Mucosa of descending colon (tissue), 3 donors: ENCODE measurements at regions not wholly inside any gene's neighbourhood (a gene's known extent, or its start where the extent isn't known, plus 50 kb on each side); places are given as distances from the start of the nearest gene placed in this dataset.

Experiments
- ATAC-seq: fragments of 200-7000 bp; cut with Tn5 transposase; one replicate; pipeline ENCODE4 v1.9.1; 2020; ENCODE audit warnings: mild to moderate bottlenecking, moderate library complexity
- DNase-seq, 3 donors: peaks; one replicate each; pipeline ENCODE4 v3.0.0-alpha.2; 2020
- H3K36me3 ChIP-seq: fragments of 200-600 bp; one replicate; pipeline ENCODE4 v1.8.0; 2021; ENCODE audit warnings: low read depth, mild to moderate bottlenecking
- H3K4me1 ChIP-seq: fragments of 200-600 bp; one replicate; pipeline ENCODE4 v1.8.0; 2021; ENCODE audit warnings: low read depth, mild to moderate bottlenecking
- H3K4me3 ChIP-seq: fragments of 200-600 bp; one replicate; pipeline ENCODE4 v1.8.0; 2021; ENCODE audit warnings: mild to moderate bottlenecking
- H3K9me3 ChIP-seq: fragments of 200-600 bp; one replicate; pipeline ENCODE4 v1.8.0; 2021; ENCODE audit warnings: mild to moderate bottlenecking
- intact Hi-C, 2 donors: fragments of 100-400 bp; cut with DNase I in 1 of 2; cut with micrococcal nuclease in 1 of 2; formaldehyde crosslinking; loops; one replicate each; pipeline versions ENCODE4 v1.11.0 to v1.11.1; 2022; cut with DNase I, micrococcal nuclease
- TF ChIP-seq, protein P1 (sequence below): fragments of 200-600 bp; IDR thresholded peaks from one replicate; pipeline ENCODE4 v1.8.0; 2022; ENCODE audit warnings: antibody characterized with exemption, mild to moderate bottlenecking
- donor health status: DM: no; HTN: no; CAD: no; lungs with moderate emphysema.
- donor health status: DM: no; HTN: no; CAD: no.
- donor health status: DM: no; HTN: yes; CAD: no.

DNA sequence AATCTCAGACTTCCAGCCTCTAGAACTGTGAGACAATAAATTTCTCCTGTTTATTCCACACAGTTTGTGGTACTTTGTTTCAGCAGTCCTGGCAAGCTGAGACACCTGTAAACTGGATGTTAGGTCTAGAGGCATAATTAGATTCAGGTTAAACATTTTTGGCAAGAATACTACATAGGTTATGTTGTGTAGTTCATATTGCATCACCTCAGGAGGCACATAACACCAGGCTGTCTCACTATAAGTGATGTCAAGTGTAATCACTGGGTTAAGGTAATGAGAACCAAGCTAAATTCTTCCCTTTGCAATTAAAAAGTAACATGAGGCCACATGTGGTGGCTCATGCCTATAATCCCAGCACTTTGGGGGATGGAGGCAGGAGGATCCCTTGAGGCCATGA lies 214.2 kb downstream of the ZNF674 start:
- no peak for ATAC-seq
- intact Hi-C loops = no loop called here

DNA sequence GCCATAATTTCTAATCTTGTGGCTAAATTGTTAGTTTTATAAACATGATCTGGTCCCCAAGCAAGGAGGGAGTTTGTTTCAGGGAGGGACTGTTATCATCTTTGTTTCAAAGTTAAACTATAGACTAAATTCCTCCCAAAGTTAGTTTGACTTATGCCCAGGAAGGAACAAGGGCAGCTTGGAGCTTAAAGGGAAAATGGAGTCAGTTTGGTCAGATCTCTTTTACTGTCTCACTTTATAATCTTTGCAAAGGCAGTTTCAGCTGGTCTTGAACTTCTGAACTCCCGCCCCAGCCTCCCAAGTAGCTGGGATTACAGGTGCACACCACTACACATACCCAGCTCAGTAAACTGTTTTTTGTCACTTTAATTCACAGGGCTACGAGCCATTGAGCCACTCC lies 214.7 kb downstream of the ZNF674 start:
- TF ChIP-seq, protein P1, sequence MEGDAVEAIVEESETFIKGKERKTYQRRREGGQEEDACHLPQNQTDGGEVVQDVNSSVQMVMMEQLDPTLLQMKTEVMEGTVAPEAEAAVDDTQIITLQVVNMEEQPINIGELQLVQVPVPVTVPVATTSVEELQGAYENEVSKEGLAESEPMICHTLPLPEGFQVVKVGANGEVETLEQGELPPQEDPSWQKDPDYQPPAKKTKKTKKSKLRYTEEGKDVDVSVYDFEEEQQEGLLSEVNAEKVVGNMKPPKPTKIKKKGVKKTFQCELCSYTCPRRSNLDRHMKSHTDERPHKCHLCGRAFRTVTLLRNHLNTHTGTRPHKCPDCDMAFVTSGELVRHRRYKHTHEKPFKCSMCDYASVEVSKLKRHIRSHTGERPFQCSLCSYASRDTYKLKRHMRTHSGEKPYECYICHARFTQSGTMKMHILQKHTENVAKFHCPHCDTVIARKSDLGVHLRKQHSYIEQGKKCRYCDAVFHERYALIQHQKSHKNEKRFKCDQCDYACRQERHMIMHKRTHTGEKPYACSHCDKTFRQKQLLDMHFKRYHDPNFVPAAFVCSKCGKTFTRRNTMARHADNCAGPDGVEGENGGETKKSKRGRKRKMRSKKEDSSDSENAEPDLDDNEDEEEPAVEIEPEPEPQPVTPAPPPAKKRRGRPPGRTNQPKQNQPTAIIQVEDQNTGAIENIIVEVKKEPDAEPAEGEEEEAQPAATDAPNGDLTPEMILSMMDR = no peak
- no peak overlapping the region for H3K4me3 ChIP-seq
- ATAC-seq (no peak), DNase-seq (no peak)
- H3K36me3 ChIP-seq = no peaks in the 10 kb centered on the region
- no peaks in the 10 kb centered on the region for H3K4me1 ChIP-seq
- no peaks in the 10 kb centered on the region for H3K9me3 ChIP-seq
- intact Hi-C loops = no loop called here

More for the DNA sequence above, 214.2 kb downstream of the ZNF674 start:
- H3K4me1 ChIP-seq = no peaks in the 10 kb centered on the region
- no peak overlapping the region for H3K4me3 ChIP-seq
- no peaks in the 10 kb centered on the region for H3K9me3 ChIP-seq
- TF ChIP-seq, protein P1 = no peak
- no peak for DNase-seq
- H3K36me3 ChIP-seq = no peaks in the 10 kb centered on the region

DNA sequence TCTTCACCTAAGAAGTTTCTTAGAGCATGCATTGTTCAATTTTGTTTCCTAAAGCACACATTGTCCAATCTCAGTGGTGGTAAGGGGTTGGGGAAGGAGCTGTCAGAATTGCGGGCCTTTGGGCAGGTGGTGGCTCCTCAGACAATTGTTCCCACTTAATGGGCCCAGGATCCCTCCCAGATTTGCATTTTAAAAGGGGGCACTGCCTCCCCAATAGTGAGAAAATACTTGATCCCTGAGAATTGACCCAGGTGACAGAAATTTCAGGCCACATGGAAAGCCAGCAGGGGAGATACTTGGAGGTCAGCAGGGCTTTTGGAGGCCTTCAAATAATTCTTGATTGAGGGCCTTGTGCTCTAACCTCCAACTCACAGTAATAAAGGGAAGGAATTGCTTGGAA lies 217.1 kb downstream of the ZNF674 start:
- no peaks in the 10 kb centered on the region for H3K36me3 ChIP-seq
- no peak for DNase-seq
- no peak overlapping the region for H3K4me3 ChIP-seq
- TF ChIP-seq, protein P1 = no peak
- no peaks in the 10 kb centered on the region for H3K4me1 ChIP-seq
- intact Hi-C loops = no loop called here
- no peak for ATAC-seq
- H3K9me3 ChIP-seq = no peaks in the 10 kb centered on the region

DNA sequence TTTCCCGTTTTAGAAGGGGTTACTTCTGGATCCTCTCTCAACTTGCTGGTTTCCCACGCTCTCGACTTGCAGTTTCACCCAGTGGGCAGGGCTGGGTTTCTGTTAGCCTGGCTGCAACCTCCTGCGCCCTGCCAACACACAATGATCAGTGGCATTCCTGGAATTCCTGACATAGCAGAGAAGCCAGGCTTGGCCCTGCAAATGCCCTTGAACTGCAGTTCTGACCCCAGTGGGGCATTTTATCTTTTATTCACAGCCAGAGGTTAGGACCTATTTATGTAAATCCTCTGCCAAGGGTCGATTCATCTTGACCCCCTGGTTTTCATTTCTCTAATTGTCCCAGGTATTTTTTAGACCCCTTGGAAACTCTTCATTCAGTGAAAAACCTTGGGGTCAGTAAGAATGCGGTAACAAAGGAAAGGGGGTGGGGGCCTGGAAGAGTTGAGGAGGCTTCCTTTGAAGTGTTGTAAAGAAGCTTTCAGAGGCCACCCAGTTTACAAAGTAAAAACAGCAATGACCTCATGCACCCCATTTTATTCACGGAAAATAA lies 217.6 kb downstream of the ZNF674 start:
- DNase-seq (peak; percentile 28 to 51 (median 40)), ATAC-seq (peak; percentile 72)
- no peaks in the 10 kb centered on the region for H3K4me1 ChIP-seq
- TF ChIP-seq, protein P1 = no peak
- H3K36me3 ChIP-seq = no peaks in the 10 kb centered on the region
- intact Hi-C loops = no loop called here
- no peaks in the 10 kb centered on the region for H3K9me3 ChIP-seq
- H3K4me3 ChIP-seq = no peak overlapping the region

DNA sequence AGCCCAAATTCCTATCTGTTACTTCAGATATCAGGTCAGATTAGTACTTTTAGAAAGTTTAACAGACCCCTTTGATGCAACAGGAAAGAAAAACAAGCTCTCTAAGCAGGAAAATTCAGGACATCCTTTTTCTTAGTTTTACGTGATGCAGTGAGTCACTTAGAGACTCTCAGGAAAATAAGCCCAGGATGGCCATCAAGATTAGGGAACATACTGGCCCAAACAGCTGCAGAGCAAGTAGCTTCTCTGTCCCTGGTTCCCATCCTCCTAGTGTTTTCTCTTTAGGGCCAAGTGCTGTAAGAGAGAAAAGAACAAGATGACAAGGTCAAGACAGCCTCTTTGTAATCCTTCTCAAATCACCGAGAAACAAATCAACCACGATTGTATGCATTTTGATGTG lies 219.1 kb downstream of the ZNF674 start:
- H3K4me1 ChIP-seq = no peaks in the 10 kb centered on the region
- ATAC-seq (peak; percentile 10), DNase-seq (no peak)
- H3K36me3 ChIP-seq = no peaks in the 10 kb centered on the region
- no peaks in the 10 kb centered on the region for H3K9me3 ChIP-seq
- H3K4me3 ChIP-seq = no peak overlapping the region
- TF ChIP-seq, protein P1 = no peak
- intact Hi-C loops = no loop called here
